Common myeloid progenitor, CD34-positive (primary cell): ENCODE measurements at regions not wholly inside any gene's neighbourhood (a gene's known extent, or its start where the extent isn't known, plus 50 kb on each side); places are given as distances from the start of the nearest gene placed in this dataset.
A peak's percentile ranks its signal among the peaks of the same experiment; 100 is the strongest.

Experiments used
- CTCF ChIA-PET: fragments of 350-600 bp; sonication (Branson Sonifier 250); formaldehyde crosslinking; loops from one replicate; lab custom pipeline; 2021; ENCODE audit warnings: antibody characterized with exemption; lab: Charles Lee
- POLR2A ChIA-PET: fragments of 350-600 bp; sonication (Branson Sonifier 250); formaldehyde crosslinking; loops from one replicate; lab custom pipeline; 2021; ENCODE audit warnings: antibody characterized with exemption; lab: Charles Lee
- DNase-seq, 3 donors: peaks; one replicate each; pipeline versions ENCODE4 v3.0.0 to v3.0.0-alpha.2; 2013
- H3K27ac ChIP-seq, 2 experiments: 1 replicate in 1 of 2; 2 replicates in 1 of 2; pipeline ENCODE4 v1.7.0; 2013; ENCODE audit warnings: inconsistent platforms in 2 of 2, low read length in 2 of 2, mild to moderate bottlenecking in 2 of 2, low read depth in 1 of 2, moderate library complexity in 1 of 2; ENCODE audit not compliant: severe bottlenecking in 2 of 2, insufficient read depth in 1 of 2, poor library complexity in 1 of 2
- H3K27me3 ChIP-seq, 5 experiments: replicated peaks in 2 of 5; 1 replicate in 3 of 5; 2 replicates in 2 of 5; pipeline versions ENCODE4 v1.6.1 to v1.7.0; 2013; ENCODE audit warnings: low read length in 4 of 5, mild to moderate bottlenecking in 2 of 5, moderate library complexity in 2 of 5, inconsistent platforms in 1 of 5; ENCODE audit not compliant: insufficient read depth in 5 of 5, control insufficient read depth in 4 of 5
- H3K36me3 ChIP-seq, 4 experiments: 1 replicate in 2 of 4; 2 replicates in 2 of 4; pipeline versions ENCODE4 v1.6.1 to v1.7.0; 2013; ENCODE audit warnings: low read length in 3 of 4, control low read depth in 1 of 4, mild to moderate bottlenecking in 1 of 4; ENCODE audit not compliant: control insufficient read depth in 4 of 4, insufficient read depth in 4 of 4
- H3K4me1 ChIP-seq, 4 experiments: 1 replicate in 3 of 4; 2 replicates in 1 of 4; pipeline versions ENCODE4 v1.6.1 to v1.7.1; 2013; ENCODE audit warnings: low read length in 3 of 4, mild to moderate bottlenecking in 3 of 4, control low read depth in 1 of 4, inconsistent platforms in 1 of 4, moderate library complexity in 1 of 4; ENCODE audit not compliant: control insufficient read depth in 4 of 4, insufficient read depth in 4 of 4; ENCODE audit errors: control extremely low read depth in 1 of 4
- H3K4me3 ChIP-seq, 7 experiments: 1 replicate in 4 of 7; 2 replicates in 3 of 7; pipeline versions ENCODE4 v1.5.1 to v1.7.0; 2013; ENCODE audit warnings: mild to moderate bottlenecking in 7 of 7, low read length in 6 of 7, moderate library complexity in 6 of 7, inconsistent platforms in 2 of 7, low read depth in 2 of 7, control low read depth in 1 of 7; ENCODE audit not compliant: insufficient read depth in 4 of 7, control insufficient read depth in 1 of 7; ENCODE audit errors: extremely low read depth in 1 of 7
- H3K9me3 ChIP-seq, 5 experiments: 1 replicate in 4 of 5; 2 replicates in 1 of 5; pipeline versions ENCODE4 v1.6.1 to v1.7.1; 2013; ENCODE audit warnings: low read length in 4 of 5, mild to moderate bottlenecking in 2 of 5, inconsistent platforms in 1 of 5, low read depth in 1 of 5, moderate library complexity in 1 of 5; ENCODE audit not compliant: control insufficient read depth in 4 of 5, insufficient read depth in 2 of 5; ENCODE audit errors: control extremely low read depth in 1 of 5
- WGBS: methylation state at CpG from one replicate; pipeline ENCODE4 v1.1.5; 2013; ENCODE audit not compliant: insufficient coverage; 5-methylcytosine and 5-hydroxymethylcytosine counted together

DNA sequence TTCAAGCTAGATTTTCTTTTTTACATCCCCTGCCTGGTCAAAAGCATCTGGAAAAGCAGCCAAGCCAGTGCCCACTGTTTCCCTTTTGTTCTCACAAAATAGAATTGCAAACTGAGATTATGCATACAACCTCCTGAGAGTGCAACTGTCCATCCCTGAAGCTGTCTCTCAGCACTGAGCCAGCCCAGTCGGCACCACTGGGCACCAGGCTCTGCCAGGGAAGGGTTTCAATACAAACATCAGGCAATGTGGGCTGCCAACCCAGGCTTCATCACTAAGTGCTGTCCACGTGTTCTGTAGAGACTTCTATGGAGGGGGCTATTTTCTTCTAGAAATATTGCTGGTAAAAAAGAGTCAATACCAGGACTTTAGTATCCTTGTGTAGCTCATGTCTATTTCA, 356.3 kb upstream of the TBL1XR1 start:
- ChIA-PET CTCF (no interaction called here), POLR2A (no interaction called here)
- 100% methylated on average over 1 of the region's 2 CpGs for WGBS
- H3K4me1 ChIP-seq, result peaks cover 0 to 10% (median 0%) of the 10 kb centered on the region in 4 experiments
- no peaks in the 10 kb centered on the region for H3K27me3 ChIP-seq
- H3K9me3 ChIP-seq, result no peaks in the 10 kb centered on the region
- DNase-seq, result no peak
- H3K4me3 ChIP-seq, result no peak overlapping the region
- H3K36me3 ChIP-seq, result no peaks in the 10 kb centered on the region
- H3K27ac ChIP-seq, result no peak overlapping the region

DNA sequence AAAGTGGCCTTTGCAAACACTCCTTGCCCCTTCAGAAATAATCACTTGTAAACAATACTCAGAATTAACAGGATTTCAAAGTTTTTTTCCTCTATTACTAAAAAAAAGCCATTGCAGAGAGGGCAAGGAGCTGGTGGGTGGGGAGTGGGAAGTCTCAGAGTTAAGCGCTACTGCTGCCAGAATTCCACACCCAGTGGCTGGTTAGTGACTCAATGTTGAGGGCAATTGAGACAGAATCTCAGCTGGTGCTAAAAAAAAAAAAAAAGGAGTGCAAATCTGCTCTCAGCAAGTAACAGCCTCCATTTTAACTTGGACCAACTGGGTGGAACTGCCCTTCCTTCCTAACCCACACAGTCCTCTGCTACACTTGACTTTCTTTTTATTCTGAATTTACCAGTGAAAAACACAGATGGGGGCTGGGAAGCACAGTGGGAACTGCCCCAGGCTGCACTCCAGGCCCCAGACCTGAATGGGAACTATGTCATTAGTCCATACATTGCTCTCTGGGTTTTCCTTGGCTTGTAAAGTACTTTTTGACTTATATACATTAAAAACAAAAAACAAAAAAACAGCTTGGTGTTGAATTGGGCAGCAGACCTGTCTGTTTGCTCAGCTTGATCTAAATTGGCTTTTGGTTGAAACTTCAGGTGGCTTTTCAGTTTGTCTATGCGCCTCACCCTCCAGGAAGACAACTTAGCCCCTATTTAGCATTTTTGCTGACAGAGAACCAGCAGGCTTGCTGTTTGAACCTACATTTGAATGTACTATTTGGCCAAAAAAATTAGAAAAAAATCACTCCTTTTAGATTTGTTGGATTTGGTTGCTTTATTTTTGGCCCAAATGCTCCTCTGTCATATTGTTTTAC, 357.8 kb upstream of the TBL1XR1 start:
- no peaks in the 10 kb centered on the region for H3K27me3 ChIP-seq
- 100% methylated on average over 2 of the region's 2 CpGs for WGBS
- CTCF ChIA-PET, result interaction anchor here (0.9 kb wide), 1 partner anchor 47 kb away, joined by 3 read pairs; no protein-coding TSS in a partner anchor
- POLR2A ChIA-PET, result no interaction called here
- DNase-seq, result peak in 1 of 3 donors; percentile 8
- no peak overlapping the region for H3K4me3 ChIP-seq
- H3K27ac ChIP-seq, result no peak overlapping the region
- H3K9me3 ChIP-seq, result no peaks in the 10 kb centered on the region
- no peaks in the 10 kb centered on the region for H3K36me3 ChIP-seq
- H3K4me1 ChIP-seq, result peaks cover 0 to 10% (median 0%) of the 10 kb centered on the region in 4 experiments

DNA sequence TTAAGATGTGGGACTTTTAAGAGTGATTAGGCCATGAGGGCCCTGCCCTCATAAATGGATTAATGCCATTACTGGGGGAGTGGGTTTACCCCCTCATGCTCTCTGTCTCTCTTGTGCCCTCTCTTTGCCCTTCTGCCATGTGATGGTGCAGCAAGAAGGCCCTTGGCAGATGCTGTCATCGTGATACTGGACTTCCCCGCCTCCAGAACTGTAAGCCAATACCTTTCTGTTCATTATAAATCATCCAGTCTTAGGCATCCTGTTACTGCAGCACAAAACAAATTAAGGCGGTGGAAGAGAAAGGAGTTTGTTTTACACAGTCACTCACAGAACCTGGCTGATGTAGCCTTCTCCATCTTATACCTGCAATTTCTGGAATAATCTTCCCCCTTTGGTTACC, 360.3 kb upstream of the TBL1XR1 start:
- CTCF ChIA-PET, result no interaction called here
- DNase-seq, result no peak
- H3K27me3 ChIP-seq, result no peaks in the 10 kb centered on the region
- POLR2A ChIA-PET, result no interaction called here
- peaks cover 0 to 5% (median 0%) of the 10 kb centered on the region in 4 experiments for H3K4me1 ChIP-seq
- no peak overlapping the region for H3K4me3 ChIP-seq
- no peak overlapping the region for H3K27ac ChIP-seq
- no peaks in the 10 kb centered on the region for H3K9me3 ChIP-seq
- no peaks in the 10 kb centered on the region for H3K36me3 ChIP-seq
- WGBS, result 77% methylated on average over 2 of the region's 3 CpGs

DNA sequence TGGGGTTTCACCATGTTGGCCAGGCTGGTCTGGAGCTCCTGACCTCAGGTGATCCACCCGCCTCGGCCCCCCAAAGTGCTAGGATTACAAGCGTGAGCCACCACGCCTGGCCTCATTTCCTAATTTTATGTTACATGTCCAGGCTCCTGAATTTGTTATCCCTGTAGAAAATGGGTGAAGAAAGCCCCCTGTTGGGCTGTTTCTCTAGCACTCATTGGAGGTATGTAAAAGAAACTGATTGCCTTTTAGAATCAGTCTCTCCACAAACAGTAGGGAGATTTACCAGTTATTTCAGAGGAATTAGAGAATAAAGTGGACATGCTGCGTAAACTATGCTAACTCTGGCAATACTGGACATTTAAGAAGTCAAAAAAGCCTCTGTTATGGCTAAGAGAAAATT, 364.1 kb upstream of the TBL1XR1 start:
- DNase-seq, result no peak
- no peaks in the 10 kb centered on the region for H3K4me1 ChIP-seq
- WGBS, result 92% methylated on average over 4 of the region's 5 CpGs
- H3K4me3 ChIP-seq, result no peak overlapping the region
- ChIA-PET CTCF (no interaction called here), POLR2A (no interaction called here)
- H3K27me3 ChIP-seq, result no peaks in the 10 kb centered on the region
- H3K9me3 ChIP-seq, result no peaks in the 10 kb centered on the region
- no peak overlapping the region for H3K27ac ChIP-seq
- no peaks in the 10 kb centered on the region for H3K36me3 ChIP-seq

- Histone ChIP-seq H3K9me3 (no peaks in the 10 kb centered on the region), H3K27me3 (no peaks in the 10 kb centered on the region), H3K4me1 (no peaks in the 10 kb centered on the region), H3K27ac (no peak overlapping the region), H3K4me3 (no peak overlapping the region), H3K36me3 (no peaks in the 10 kb centered on the region)
- ChIA-PET CTCF (no interaction called here), POLR2A (no interaction called here)
- DNase-seq, result no peak
- 100% methylated on average over 6 of the region's 8 CpGs for WGBS
These were observed 364.6 kb upstream of the TBL1XR1 start for GRCh38 chr3:177561769-177562392.

- 100% methylated on average over 1 of the region's 3 CpGs for WGBS
- Histone ChIP-seq H3K4me3 (no peak overlapping the region), H3K27me3 (no peaks in the 10 kb centered on the region), H3K36me3 (no peaks in the 10 kb centered on the region), H3K27ac (no peak overlapping the region), H3K9me3 (no peaks in the 10 kb centered on the region), H3K4me1 (no peaks in the 10 kb centered on the region)
- ChIA-PET POLR2A (no interaction called here), CTCF (no interaction called here)
- DNase-seq, result no peak
These were observed 366.0 kb upstream of the TBL1XR1 start for GRCh38 chr3:177563243-177563780.

DNA sequence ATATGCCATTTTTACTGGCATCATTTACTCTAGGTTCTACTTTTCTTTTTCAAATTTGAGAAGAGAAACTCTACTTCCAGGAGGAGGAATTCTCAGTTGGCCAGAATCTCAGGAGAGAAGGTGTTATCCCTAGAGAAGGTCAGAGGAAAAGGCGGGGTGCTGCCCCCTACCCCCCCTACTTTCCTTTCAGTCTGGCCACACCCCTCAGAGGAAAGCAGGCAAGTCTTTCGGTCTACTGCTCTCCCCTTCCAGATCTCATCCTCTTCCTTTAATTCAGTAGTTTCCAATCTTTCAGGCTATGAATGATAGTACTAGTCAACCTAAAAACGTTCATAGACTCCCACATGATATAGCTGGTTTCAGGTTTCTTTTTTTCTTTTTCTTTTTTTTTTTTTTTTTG, 366.5 kb upstream of the TBL1XR1 start:
- H3K4me3 ChIP-seq, result no peak overlapping the region
- H3K27me3 ChIP-seq, result no peaks in the 10 kb centered on the region
- no peaks in the 10 kb centered on the region for H3K9me3 ChIP-seq
- 100% methylated on average over 1 of the region's 3 CpGs for WGBS
- no peak for DNase-seq
- CTCF ChIA-PET, result interaction anchor here (1.1 kb wide), 1 partner anchor 38 kb away, joined by 3 read pairs; no protein-coding TSS in a partner anchor
- H3K27ac ChIP-seq, result no peak overlapping the region
- no peaks in the 10 kb centered on the region for H3K36me3 ChIP-seq
- no peaks in the 10 kb centered on the region for H3K4me1 ChIP-seq
- POLR2A ChIA-PET, result no interaction called here
